GM12878 (cell line): ENCODE measurements at regions not wholly inside any gene's neighbourhood (a gene's known extent, or its start where the extent isn't known, plus 50 kb on each side); places are given as distances from the start of the nearest gene placed in this dataset.

Source experiments
- CHD1 ChIP-seq: IDR thresholded peaks from 2 replicates; pipeline ENCODE4 v1.6.1; 2012; ENCODE audit warnings: low read depth, low read length, improper control_type of control experiment
- CTCF ChIP-seq, 3 experiments: IDR thresholded peaks in 2 of 3; conservative IDR thresholded peaks in 1 of 3; 2 replicates each; pipeline ENCODE4 v1.5.1; 2011; ENCODE audit warnings: low read depth in 3 of 3, low read length in 3 of 3, mild to moderate bottlenecking in 3 of 3, control low read depth in 2 of 3, moderate library complexity in 2 of 3, inconsistent platforms in 1 of 3, mixed read lengths in 1 of 3; ENCODE audit not compliant: control insufficient read depth in 2 of 3, insufficient read depth in 1 of 3; ENCODE audit errors: extremely low read depth in 1 of 3
- JUND ChIP-seq: IDR thresholded peaks from 2 replicates; pipeline ENCODE4 v1.6.1; 2012; ENCODE audit warnings: low read depth, mild to moderate bottlenecking, low read length, improper control_type of control experiment, moderate library complexity
- POLR2A ChIP-seq: IDR thresholded peaks from 2 replicates; pipeline ENCODE4 v1.6.1; 2011; ENCODE audit warnings: low read depth, mild to moderate bottlenecking, low read length
- POLR2AphosphoS5 ChIP-seq: IDR thresholded peaks from 2 replicates; pipeline ENCODE4 v1.6.1; 2011; ENCODE audit warnings: mild to moderate bottlenecking, low read length, inconsistent platforms
- SP1 ChIP-seq: IDR thresholded peaks from one replicate; pipeline ENCODE4 v1.6.1; 2011; ENCODE audit warnings: low read depth, low read length

- TF ChIP-seq CTCF (IDR thresholded peaks at IDR 0.05 in 2 of 3, conservative IDR thresholded peaks at IDR 0.05 in 1 of 3; ENCODE audit: control insufficient read depth in 2 of 3, extremely low read depth in 1 of 3, insufficient read depth in 1 of 3, low read depth in 3 of 3, low read length in 3 of 3) = no peak
- TF ChIP-seq POLR2A = no peak
- no peak for TF ChIP-seq POLR2AphosphoS5
- TF ChIP-seq SP1 = no peak
- TF ChIP-seq CHD1 = no peak
- no peak for TF ChIP-seq JUND
Measured at GRCh38 chr19:30711296-30711695, 339.1 kb downstream of the ZNF536 start.
